ENCODE measurements at regions not wholly inside any gene's neighbourhood (a gene's known extent, or its start where the extent isn't known, plus 50 kb on each side); places are given as distances from the start of the nearest gene placed in this dataset.

DNA sequence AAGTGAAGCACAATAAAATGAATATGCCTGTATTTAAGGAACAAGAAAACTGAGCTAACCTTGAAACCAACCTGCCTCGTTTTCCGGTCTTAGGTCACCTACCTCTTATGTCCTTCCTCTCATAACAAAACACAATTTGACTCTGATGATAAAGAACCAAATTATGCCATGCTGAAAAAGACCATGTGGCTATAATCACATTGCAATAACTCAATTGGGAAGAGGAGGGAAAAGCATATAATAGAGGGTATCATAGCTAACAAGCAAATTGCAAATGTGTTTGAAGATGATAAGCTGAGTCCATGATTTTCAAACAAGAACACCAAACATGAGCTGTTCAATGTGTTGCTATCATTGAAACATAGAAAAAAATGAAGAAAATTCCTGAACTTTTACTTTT is 260.8 kb downstream of the PLK2 start:
- no peak overlapping the region for H3K4me3 ChIP-seq (ENCODE audit: low read depth, low read length, poor library complexity, severe bottlenecking)
- intact Hi-C loops (cut with micrococcal nuclease; ENCODE audit: unreplicated experiment), result no loop called here
- no TSS peak for BruUV-seq (replicated peaks)
- TF ChIP-seq, protein P1, sequence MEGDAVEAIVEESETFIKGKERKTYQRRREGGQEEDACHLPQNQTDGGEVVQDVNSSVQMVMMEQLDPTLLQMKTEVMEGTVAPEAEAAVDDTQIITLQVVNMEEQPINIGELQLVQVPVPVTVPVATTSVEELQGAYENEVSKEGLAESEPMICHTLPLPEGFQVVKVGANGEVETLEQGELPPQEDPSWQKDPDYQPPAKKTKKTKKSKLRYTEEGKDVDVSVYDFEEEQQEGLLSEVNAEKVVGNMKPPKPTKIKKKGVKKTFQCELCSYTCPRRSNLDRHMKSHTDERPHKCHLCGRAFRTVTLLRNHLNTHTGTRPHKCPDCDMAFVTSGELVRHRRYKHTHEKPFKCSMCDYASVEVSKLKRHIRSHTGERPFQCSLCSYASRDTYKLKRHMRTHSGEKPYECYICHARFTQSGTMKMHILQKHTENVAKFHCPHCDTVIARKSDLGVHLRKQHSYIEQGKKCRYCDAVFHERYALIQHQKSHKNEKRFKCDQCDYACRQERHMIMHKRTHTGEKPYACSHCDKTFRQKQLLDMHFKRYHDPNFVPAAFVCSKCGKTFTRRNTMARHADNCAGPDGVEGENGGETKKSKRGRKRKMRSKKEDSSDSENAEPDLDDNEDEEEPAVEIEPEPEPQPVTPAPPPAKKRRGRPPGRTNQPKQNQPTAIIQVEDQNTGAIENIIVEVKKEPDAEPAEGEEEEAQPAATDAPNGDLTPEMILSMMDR (conservative IDR thresholded peaks at IDR 0.05; ENCODE audit: low read depth, low read length), result no peak
- TF ChIP-seq EZH2 (IDR thresholded peaks at IDR 0.05; ENCODE audit: borderline replicate concordance, low read depth, low read length, poor library complexity, severe bottlenecking), result no peak
- no peaks in the 10 kb centered on the region for H3K4me1 ChIP-seq (ENCODE audit: insufficient read depth, low read length, poor library complexity, severe bottlenecking)
- H3K9me3 ChIP-seq (ENCODE audit: low read depth, low read length, poor library complexity, severe bottlenecking), result no peaks in the 10 kb centered on the region
- ChIA-PET CTCF (no interaction called here), POLR2A (ENCODE audit: low non-redundant PET) (no interaction called here)
- no peak overlapping the region for H3K27ac ChIP-seq (ENCODE audit: low read depth, low read length, poor library complexity, severe bottlenecking)
- H3K27me3 ChIP-seq (replicated peaks; ENCODE audit: insufficient read depth, low read depth, low read length, poor library complexity), result no peaks in the 10 kb centered on the region
- H3K36me3 ChIP-seq (ENCODE audit: insufficient read depth, low read length, poor library complexity, severe bottlenecking), result no peaks in the 10 kb centered on the region
- no peak for DNase-seq (ENCODE audit: low spot score)

GRCh38 chr5:58198330-58198729 is 261.6 kb downstream of the PLK2 start:
- no TSS peak for BruUV-seq (replicated peaks)
- DNase-seq (ENCODE audit: low spot score), result no peak
- POLR2A ChIA-PET (ENCODE audit: low non-redundant PET), result no interaction called here
- CTCF ChIA-PET, result no interaction called here
- TF ChIP-seq EZH2 (IDR thresholded peaks at IDR 0.05; ENCODE audit: borderline replicate concordance, low read depth, low read length, poor library complexity, severe bottlenecking), result no peak
- TF ChIP-seq, protein P1 (conservative IDR thresholded peaks at IDR 0.05; ENCODE audit: low read depth, low read length), result no peak
- Histone ChIP-seq H3K4me3 (ENCODE audit: low read depth, low read length, poor library complexity, severe bottlenecking) (no peak overlapping the region), H3K4me1 (ENCODE audit: insufficient read depth, low read length, poor library complexity, severe bottlenecking) (no peaks in the 10 kb centered on the region), H3K9me3 (ENCODE audit: low read depth, low read length, poor library complexity, severe bottlenecking) (no peaks in the 10 kb centered on the region), H3K27me3 (replicated peaks; ENCODE audit: insufficient read depth, low read depth, low read length, poor library complexity) (no peaks in the 10 kb centered on the region), H3K36me3 (ENCODE audit: insufficient read depth, low read length, poor library complexity, severe bottlenecking) (no peaks in the 10 kb centered on the region), H3K27ac (ENCODE audit: low read depth, low read length, poor library complexity, severe bottlenecking) (no peak overlapping the region)
- intact Hi-C loops (cut with micrococcal nuclease; ENCODE audit: unreplicated experiment), result no loop called here

DNA sequence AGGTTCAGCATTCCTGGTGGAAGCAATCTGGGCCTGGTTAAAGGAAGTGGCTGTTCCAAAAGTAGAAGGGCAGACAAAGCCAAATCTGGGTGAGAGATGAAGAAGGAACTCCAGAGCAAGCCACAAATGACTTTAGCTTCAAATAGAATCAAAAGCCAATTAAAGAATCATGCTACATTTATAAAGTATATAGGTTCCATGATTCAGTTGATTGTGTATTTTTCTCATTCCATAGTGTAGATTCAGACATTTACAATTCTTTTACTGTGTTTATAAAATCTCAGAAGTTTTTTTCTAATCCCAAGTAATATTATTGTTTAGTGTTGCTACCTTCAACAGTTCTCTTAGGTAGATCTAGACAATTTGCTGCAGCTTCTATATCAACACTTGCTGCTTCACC is 262.0 kb downstream of the PLK2 start:
- H3K36me3 ChIP-seq (ENCODE audit: insufficient read depth, low read length, poor library complexity, severe bottlenecking), result no peaks in the 10 kb centered on the region
- no TSS peak for BruUV-seq (replicated peaks)
- POLR2A ChIA-PET (ENCODE audit: low non-redundant PET), result no interaction called here
- H3K9me3 ChIP-seq (ENCODE audit: low read depth, low read length, poor library complexity, severe bottlenecking), result no peaks in the 10 kb centered on the region
- CTCF ChIA-PET, result no interaction called here
- intact Hi-C loops (cut with micrococcal nuclease; ENCODE audit: unreplicated experiment), result no loop called here
- H3K4me1 ChIP-seq (ENCODE audit: insufficient read depth, low read length, poor library complexity, severe bottlenecking), result no peaks in the 10 kb centered on the region
- no peak overlapping the region for H3K4me3 ChIP-seq (ENCODE audit: low read depth, low read length, poor library complexity, severe bottlenecking)
- H3K27ac ChIP-seq (ENCODE audit: low read depth, low read length, poor library complexity, severe bottlenecking), result no peak overlapping the region
- no peak for TF ChIP-seq EZH2 (IDR thresholded peaks at IDR 0.05; ENCODE audit: borderline replicate concordance, low read depth, low read length, poor library complexity, severe bottlenecking)
- TF ChIP-seq, protein P1 (conservative IDR thresholded peaks at IDR 0.05; ENCODE audit: low read depth, low read length), result no peak
- no peaks in the 10 kb centered on the region for H3K27me3 ChIP-seq (replicated peaks; ENCODE audit: insufficient read depth, low read depth, low read length, poor library complexity)
- no peak for DNase-seq (ENCODE audit: low spot score)
